GM18951 (cell line): ENCODE measurements at regions not wholly inside any gene's neighbourhood (a gene's known extent, or its start where the extent isn't known, plus 50 kb on each side); places are given as distances from the start of the nearest gene placed in this dataset.

Experiments
- POLR2A ChIP-seq: IDR thresholded peaks from 4 replicates; pipeline ENCODE4 v1.6.1; 2011; ENCODE audit warnings: mild to moderate bottlenecking; ENCODE audit not compliant: insufficient read length, insufficient read depth; ENCODE audit errors: extremely low read depth
- in situ Hi-C: fragments of 300-500 bp; cut with MboI; formaldehyde crosslinking; loops from one replicate; pipeline ENCODE4 v1.12.0; 2022; ENCODE audit warnings: low sequenced_read_pairs, mixed read lengths, inconsistent platforms; ENCODE audit not compliant: unreplicated experiment

GRCh38 chr7:26470691-26471090, 179.0 kb downstream of the SNX10 start:
- in situ Hi-C loops = no loop called here
- TF ChIP-seq POLR2A = no peak

- no peak for TF ChIP-seq POLR2A
- in situ Hi-C loops = no loop called here
Observed at GRCh38 chr7:26471306-26472075, 179.8 kb downstream of the SNX10 start.

- TF ChIP-seq POLR2A = no peak
- in situ Hi-C loops = no loop called here
Observed at GRCh38 chr7:26472971-26473370, 181.3 kb downstream of the SNX10 start.

- in situ Hi-C loops = loop anchor here (25.0 kb wide), 1 partner anchor 589 kb away; no protein-coding TSS in a partner anchor
- TF ChIP-seq POLR2A = no peak
Observed at GRCh38 chr7:26476271-26476670, 184.6 kb downstream of the SNX10 start.

- TF ChIP-seq POLR2A = no peak
- in situ Hi-C loops = loop anchor here (25.0 kb wide), 1 partner anchor 590 kb away; no protein-coding TSS in a partner anchor
Observed at GRCh38 chr7:26477381-26477990, 185.8 kb downstream of the SNX10 start.

- in situ Hi-C loops = loop anchor here (25.0 kb wide), 1 partner anchor 591 kb away; no protein-coding TSS in a partner anchor
Observed at GRCh38 chr7:26478550-26478949, 186.9 kb downstream of the SNX10 start.

GRCh38 chr7:26479581-26479980, 187.9 kb downstream of the SNX10 start:
- in situ Hi-C loops = loop anchor here (25.0 kb wide), 1 partner anchor 592 kb away; no protein-coding TSS in a partner anchor
- no peak for TF ChIP-seq POLR2A

More at GRCh38 chr7:26478550-26478949, 186.9 kb downstream of the SNX10 start:
- TF ChIP-seq POLR2A = no peak

GRCh38 chr7:26480156-26480555, 188.5 kb downstream of the SNX10 start:
- in situ Hi-C loops = loop anchor here (25.0 kb wide), 1 partner anchor 593 kb away; no protein-coding TSS in a partner anchor
- no peak for TF ChIP-seq POLR2A

GRCh38 chr7:26482927-26483326, 191.3 kb downstream of the SNX10 start:
- in situ Hi-C loops = loop anchor here (25.0 kb wide), 1 partner anchor 596 kb away; no protein-coding TSS in a partner anchor
- no peak for TF ChIP-seq POLR2A

- in situ Hi-C loops = loop anchor here (25.0 kb wide), 1 partner anchor 597 kb away; no protein-coding TSS in a partner anchor
- no peak for TF ChIP-seq POLR2A
Observed at GRCh38 chr7:26483843-26484242, 192.2 kb downstream of the SNX10 start.

- no peak for TF ChIP-seq POLR2A
- in situ Hi-C loops = loop anchor here (25.0 kb wide), 1 partner anchor 598 kb away; no protein-coding TSS in a partner anchor
Observed at GRCh38 chr7:26485367-26485934, 193.8 kb downstream of the SNX10 start.

GRCh38 chr7:26486153-26486552, 194.5 kb downstream of the SNX10 start:
- TF ChIP-seq POLR2A = no peak
- in situ Hi-C loops = loop anchor here (25.0 kb wide), 1 partner anchor 599 kb away; no protein-coding TSS in a partner anchor
